BLaER1 (cell line): ENCODE measurements at regions not wholly inside any gene's neighbourhood (a gene's known extent, or its start where the extent isn't known, plus 50 kb on each side); places are given as distances from the start of the nearest gene placed in this dataset.
A peak's percentile ranks its signal among the peaks of the same experiment; 100 is the strongest.
"Not testable (repeated sequence)": the region's sequence is repeated elsewhere in the genome, so short reads cannot be mapped to it uniquely, and the experiment has no call there.

ENCODE experiments used
- H3K27ac ChIP-seq: shearing (Covaris generic); formaldehyde crosslinking; 2 replicates; pipeline ENCODE4 v1.8.1; 2022
- H3K27me3 ChIP-seq: shearing (Covaris generic); formaldehyde crosslinking; 2 replicates; pipeline ENCODE4 v1.8.1; 2022
- H3K36me3 ChIP-seq: shearing (Covaris generic); formaldehyde crosslinking; 2 replicates; pipeline ENCODE4 v1.8.1; 2022
- H3K4me1 ChIP-seq: shearing (Covaris generic); formaldehyde crosslinking; 2 replicates; pipeline ENCODE4 v1.8.1; 2022
- H3K4me2 ChIP-seq: shearing (Covaris generic); formaldehyde crosslinking; 2 replicates; pipeline ENCODE4 v1.8.1; 2022
- H3K4me3 ChIP-seq: shearing (Covaris generic); formaldehyde crosslinking; 2 replicates; pipeline ENCODE4 v1.8.1; 2022
- H3K9ac ChIP-seq: shearing (Covaris generic); formaldehyde crosslinking; 2 replicates; pipeline ENCODE4 v1.8.1; 2022
- H3K9me3 ChIP-seq: shearing (Covaris generic); formaldehyde crosslinking; 2 replicates; pipeline ENCODE4 v1.8.1; 2022
- H4K20me1 ChIP-seq: shearing (Covaris generic); formaldehyde crosslinking; 2 replicates; pipeline ENCODE4 v1.8.1; 2022
- Cebpa-rat ChIP-seq: shearing (Covaris generic); IDR thresholded peaks from 2 replicates; pipeline ENCODE4 v1.8.1; 2022

DNA sequence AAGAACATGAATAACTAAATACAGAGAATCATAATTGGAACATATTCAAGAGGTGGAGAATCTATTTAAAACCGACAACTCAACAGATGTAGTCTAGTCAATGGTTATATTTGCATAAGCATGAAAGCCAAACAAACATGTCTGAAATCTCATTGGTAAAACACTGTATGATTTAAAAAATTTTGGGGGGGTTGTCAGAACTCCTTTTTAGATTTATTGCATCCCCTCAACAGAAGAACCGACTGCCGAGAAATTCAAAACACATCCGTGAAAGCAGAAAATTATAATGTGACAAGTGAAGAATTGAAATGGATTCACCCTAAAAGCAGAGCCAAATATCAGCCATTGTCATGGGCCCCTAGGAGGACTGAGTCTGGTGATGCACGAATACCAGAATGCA lies 633.4 kb upstream of the KCNMB2 start:
- Histone ChIP-seq H3K36me3 (peaks cover 25% of the 10 kb centered on the region), H3K4me1 (peaks cover 14% of the 10 kb centered on the region), H3K4me2 (no peak overlapping the region), H3K27me3 (no peaks in the 10 kb centered on the region), H4K20me1 (no peaks in the 10 kb centered on the region), H3K4me3 (no peak overlapping the region), H3K9me3 (peaks cover 51% of the 10 kb centered on the region), H3K9ac (no peak overlapping the region), H3K27ac (no peak overlapping the region)
- no peak for TF ChIP-seq Cebpa-rat

DNA sequence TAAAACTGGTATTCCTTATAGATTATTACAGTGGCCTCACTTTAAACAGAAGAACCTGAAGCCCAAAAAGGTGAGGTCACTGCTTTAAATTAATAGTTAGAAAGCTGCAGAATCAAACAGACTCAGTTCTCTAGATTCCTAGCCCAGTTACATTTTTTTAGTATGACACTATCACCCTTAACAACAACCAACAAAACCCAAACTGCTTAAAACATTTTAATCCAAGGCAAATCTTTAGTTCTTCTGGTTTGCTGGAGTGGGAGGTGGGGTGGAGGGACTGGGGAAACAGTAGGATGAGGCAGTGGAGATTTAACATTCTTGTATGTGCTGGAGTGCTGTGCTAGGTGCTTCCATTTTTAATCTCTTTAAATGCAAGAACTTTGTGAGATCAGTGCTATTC lies 631.6 kb upstream of the KCNMB2 start:
- TF ChIP-seq Cebpa-rat, result no peak
- Histone ChIP-seq H3K9me3 (peaks cover 50% of the 10 kb centered on the region), H4K20me1 (no peaks in the 10 kb centered on the region), H3K27ac (no peak overlapping the region), H3K9ac (no peak overlapping the region), H3K4me3 (no peak overlapping the region), H3K4me2 (no peak overlapping the region), H3K27me3 (no peaks in the 10 kb centered on the region), H3K4me1 (peaks cover 14% of the 10 kb centered on the region), H3K36me3 (peaks cover 12% of the 10 kb centered on the region)

DNA sequence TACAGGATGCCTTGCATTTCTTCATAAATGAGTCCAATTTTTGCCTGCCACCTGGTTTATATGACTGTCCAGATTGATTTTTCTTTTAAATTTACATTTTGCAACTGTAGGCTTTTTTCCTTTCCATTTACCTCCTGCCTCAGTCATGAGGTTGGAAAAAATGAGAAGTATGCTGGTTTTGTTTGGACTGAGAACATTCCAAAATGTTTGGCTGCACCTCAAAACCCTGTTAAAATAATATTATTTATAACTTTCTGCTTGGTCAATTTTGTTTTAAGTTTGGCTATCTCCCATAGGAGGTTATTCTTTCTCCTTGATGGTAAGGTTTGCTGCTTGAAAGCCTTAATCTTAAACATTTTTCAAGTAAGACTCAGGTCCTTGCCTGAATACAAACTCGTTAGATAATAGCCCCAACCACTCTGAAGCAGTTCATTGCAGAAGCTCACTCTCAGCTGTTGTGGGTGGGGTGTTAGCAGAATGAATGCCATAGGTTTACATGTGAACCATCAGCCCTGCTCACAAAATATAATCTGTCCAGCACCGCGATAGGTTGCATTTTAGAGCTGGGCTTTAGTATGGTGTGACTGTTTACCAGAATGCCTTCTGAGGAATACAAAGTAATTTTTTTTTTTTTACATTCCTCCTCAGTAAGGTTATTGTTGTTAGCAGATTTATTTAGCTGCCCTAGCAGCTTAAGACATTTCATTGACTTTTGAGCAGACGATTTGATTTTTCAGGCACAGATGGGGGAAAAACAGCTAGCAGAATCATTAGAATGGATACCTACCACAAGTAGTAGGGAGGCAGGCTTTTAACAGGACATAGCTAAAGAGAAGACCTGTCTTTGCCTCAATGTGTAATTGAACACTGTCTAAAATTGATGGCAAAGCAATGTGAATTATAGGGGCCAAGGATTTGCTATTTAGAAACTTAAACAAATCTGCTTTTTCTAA lies 630.8 kb upstream of the KCNMB2 start:
- H3K4me3 ChIP-seq, result no peak overlapping the region
- H3K27me3 ChIP-seq, result no peaks in the 10 kb centered on the region
- peaks cover 7% of the 10 kb centered on the region for H3K36me3 ChIP-seq
- TF ChIP-seq Cebpa-rat, result no peak
- H3K27ac ChIP-seq, result peak overlapping the region; percentile 27; the same call in 1 of the 2 replicates
- H3K9ac ChIP-seq, result peak overlapping the region; percentile 43
- peaks cover 14% of the 10 kb centered on the region for H3K4me1 ChIP-seq
- peaks cover 48% of the 10 kb centered on the region for H3K9me3 ChIP-seq
- no peaks in the 10 kb centered on the region for H4K20me1 ChIP-seq
- H3K4me2 ChIP-seq, result peak overlapping the region; percentile 37; the same call in 1 of the 2 replicates

DNA sequence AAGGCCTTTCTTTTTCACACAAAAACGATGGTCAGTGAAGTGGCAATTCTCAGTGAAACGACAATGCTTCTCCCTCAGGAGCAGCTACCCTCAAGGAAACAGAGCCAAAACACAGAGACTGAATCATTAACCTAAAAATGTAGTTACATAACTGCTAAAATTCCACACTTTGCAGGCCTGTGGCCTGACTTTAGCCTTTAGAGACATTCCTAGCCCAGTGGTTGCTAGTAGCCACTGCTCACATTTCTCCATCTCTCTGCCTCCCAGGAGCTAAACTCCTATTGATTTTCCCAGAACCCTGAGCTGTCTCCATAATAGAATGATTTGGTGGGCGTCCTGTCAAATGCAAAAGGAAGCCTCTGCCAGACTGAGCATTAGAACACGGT lies 630.1 kb upstream of the KCNMB2 start:
- Histone ChIP-seq H3K4me3 (no peak overlapping the region), H3K36me3 (0 out of 2 replicates have a peak, but pooled peaks cover 3% of the 10 kb centered on the region), H3K9ac (peak overlapping the region; percentile 43), H3K9me3 (peaks cover 48% of the 10 kb centered on the region), H3K4me1 (peaks cover 14% of the 10 kb centered on the region), H4K20me1 (no peaks in the 10 kb centered on the region), H3K27me3 (no peaks in the 10 kb centered on the region), H3K27ac (peak overlapping the region; percentile 27; the same call in 1 of the 2 replicates), H3K4me2 (peak overlapping the region; percentile 37; the same call in 1 of the 2 replicates)
- no peak for TF ChIP-seq Cebpa-rat

DNA sequence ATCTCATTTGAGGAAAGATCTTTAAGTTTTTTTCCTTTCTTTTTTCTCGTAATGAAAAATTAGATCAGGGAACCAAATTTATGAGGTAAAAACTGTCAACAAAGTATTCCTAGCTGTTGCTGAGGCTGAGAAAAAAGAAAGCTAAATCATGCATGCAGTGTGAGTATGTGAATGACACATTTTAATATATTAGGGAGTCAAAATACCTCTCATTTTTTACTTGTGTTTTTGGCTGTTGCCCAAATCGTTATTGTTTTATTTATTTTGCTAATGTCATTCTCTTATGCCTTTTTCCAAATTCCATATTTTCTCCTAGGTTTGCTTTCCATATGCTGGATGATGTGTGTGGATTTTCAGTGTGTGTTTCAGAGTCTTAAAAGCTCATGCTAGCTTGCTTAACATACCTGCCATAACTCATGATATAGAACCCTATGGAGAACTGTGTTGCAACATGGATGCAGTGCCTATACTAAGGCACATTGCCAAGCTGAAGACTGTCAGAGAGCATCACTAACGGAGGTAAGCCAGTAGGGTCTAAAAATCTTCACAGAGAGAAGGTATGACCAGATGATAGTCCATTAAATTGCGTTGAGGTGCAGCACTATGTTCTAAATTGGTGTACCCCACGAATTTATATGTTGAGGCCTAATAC lies 629.5 kb upstream of the KCNMB2 start:
- Histone ChIP-seq H3K27ac (no peak overlapping the region), H4K20me1 (no peaks in the 10 kb centered on the region), H3K4me3 (no peak overlapping the region), H3K9me3 (peaks cover 50% of the 10 kb centered on the region), H3K4me1 (peaks cover 14% of the 10 kb centered on the region), H3K36me3 (0 out of 2 replicates have a peak, but pooled peaks cover 3% of the 10 kb centered on the region), H3K27me3 (no peaks in the 10 kb centered on the region), H3K4me2 (no peak overlapping the region), H3K9ac (no peak overlapping the region)
- TF ChIP-seq Cebpa-rat, result no peak

DNA sequence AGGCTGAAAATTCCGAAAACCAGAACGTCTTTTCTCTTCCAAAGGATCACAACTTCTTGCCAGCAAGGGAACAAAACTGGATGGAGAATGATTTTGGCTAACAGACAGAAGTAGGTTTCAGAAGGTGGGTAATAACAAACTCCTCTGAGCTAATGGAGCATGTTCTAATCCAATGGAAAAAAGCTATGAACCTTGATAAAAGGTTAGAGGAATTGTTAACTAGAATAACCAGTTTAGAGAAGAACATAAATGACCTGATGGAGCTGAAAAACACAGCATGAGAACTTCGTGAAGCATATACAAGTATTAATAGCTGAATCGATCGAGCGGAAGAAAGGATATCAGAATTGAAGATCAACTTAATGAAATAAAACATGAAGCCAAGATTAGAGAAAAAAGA lies 626.7 kb upstream of the KCNMB2 start:
- Histone ChIP-seq H3K4me1 (peaks cover 14% of the 10 kb centered on the region), H3K9me3 (peaks cover 69% of the 10 kb centered on the region)
- H3K27ac ChIP-seq, H3K27me3 ChIP-seq, H3K4me3 ChIP-seq, H3K9ac ChIP-seq, H3K4me2 ChIP-seq, H4K20me1 ChIP-seq, H3K36me3 ChIP-seq: not testable (repeated sequence)

DNA sequence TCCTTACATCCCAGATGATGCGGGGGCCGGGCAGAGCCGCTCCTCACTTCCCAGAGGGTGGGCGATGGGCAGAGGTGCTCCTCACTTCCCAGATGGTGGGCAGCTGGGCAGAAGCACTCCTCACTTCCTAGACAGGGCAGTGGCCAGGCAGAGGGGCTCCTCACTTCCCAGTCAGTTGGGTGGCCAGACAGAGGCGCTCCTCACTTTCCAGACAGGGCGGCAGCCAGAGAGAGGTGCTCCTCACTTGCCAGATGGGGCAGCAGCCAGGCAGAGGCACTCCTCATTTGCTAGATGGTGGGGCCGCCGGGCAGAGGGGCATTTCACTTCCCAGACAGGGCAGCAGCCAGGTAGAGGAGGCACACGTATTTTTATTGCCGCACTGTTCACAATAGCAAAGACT lies 622.0 kb upstream of the KCNMB2 start:
- no peak overlapping the region for H3K4me2 ChIP-seq
- no peak overlapping the region for H3K9ac ChIP-seq
- no peak for TF ChIP-seq Cebpa-rat
- H3K9me3 ChIP-seq, result peaks cover 83% of the 10 kb centered on the region
- peaks cover 13% of the 10 kb centered on the region for H3K36me3 ChIP-seq
- no peaks in the 10 kb centered on the region for H3K4me1 ChIP-seq
- no peak overlapping the region; the same call in 1 of the 2 replicates for H3K27ac ChIP-seq
- no peaks in the 10 kb centered on the region for H3K27me3 ChIP-seq
- H4K20me1 ChIP-seq, result no peaks in the 10 kb centered on the region
- H3K4me3 ChIP-seq, result no peak overlapping the region

DNA sequence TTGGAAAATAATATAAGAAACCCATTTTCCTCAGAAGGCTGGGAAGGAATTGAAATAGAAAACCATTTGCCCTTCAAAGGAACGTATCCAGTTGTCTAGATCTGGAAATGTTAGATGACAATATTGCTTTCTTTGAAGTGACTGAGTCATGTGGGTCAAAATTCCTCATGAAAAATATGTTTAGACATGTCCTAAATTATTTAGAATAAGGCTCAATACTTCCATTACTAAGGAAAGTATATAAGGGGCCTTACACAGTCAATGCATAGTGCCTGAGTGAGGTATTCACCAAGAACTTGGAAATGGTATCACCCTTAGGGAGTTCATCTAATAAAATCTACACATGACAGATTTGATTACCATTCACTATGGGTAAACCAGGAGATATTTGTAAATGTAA lies 619.8 kb upstream of the KCNMB2 start:
- Histone ChIP-seq H3K36me3 (peaks cover 13% of the 10 kb centered on the region), H3K4me1 (peaks cover 7% of the 10 kb centered on the region), H3K9me3 (peaks cover 64% of the 10 kb centered on the region), H3K4me3 (no peak overlapping the region), H3K27me3 (no peaks in the 10 kb centered on the region), H3K4me2 (no peak overlapping the region), H4K20me1 (no peaks in the 10 kb centered on the region), H3K9ac (no peak overlapping the region), H3K27ac (no peak overlapping the region)
- no peak for TF ChIP-seq Cebpa-rat

DNA sequence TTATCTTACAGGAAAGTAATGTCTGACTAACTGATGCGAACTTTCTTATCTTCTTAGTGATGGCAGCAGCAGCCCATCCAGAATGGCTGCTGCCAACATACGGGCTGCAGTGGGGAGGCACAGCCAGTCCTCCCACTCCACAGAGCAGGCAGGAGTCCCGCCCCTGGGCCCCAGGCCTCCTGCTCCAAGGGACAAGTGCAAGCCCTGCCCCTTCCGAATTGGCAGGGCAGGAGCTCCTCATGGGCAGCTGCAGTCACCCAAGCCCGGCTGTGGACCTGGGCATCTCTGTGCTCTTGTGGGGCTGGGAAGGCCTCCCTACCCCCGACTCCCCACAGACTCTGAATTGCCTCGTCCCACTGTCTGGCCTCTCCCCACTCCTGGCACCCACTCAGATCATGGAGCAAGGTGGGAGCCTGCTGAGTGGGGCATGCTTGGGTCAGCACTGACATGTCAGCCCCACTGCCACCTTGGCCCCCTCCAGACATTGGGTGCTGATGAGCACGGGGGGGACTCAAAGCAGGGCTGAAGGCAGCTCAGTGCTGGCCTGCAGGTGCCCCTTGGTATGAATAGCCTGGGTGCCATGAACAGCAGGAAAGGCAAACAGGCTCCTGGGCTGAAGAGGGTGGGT lies 618.9 kb upstream of the KCNMB2 start:
- Histone ChIP-seq H3K4me1 (peaks cover 7% of the 10 kb centered on the region), H4K20me1 (no peaks in the 10 kb centered on the region), H3K9ac (no peak overlapping the region), H3K27me3 (no peaks in the 10 kb centered on the region), H3K9me3 (peaks cover 64% of the 10 kb centered on the region), H3K36me3 (peaks cover 13% of the 10 kb centered on the region), H3K4me2 (no peak overlapping the region), H3K4me3 (no peak overlapping the region), H3K27ac (no peak overlapping the region)
- TF ChIP-seq Cebpa-rat, result no peak

DNA sequence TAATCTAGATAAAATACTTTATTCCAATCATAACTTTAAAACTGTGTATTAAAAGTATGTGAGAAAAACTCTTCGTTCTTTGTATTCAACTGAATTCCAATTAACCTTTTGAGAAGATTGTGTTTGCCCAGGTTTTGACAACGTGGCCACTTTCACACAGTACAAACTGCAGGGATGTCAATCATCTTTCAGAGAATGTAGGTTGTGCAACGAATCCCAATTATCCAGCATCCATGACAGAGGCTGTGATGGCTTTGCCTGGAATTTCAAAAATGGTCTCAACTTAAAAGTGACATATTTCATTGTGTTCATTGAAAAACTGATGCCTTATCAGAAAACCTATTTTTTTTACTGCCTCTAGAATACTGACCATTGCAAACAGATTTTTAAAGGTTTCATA lies 615.1 kb upstream of the KCNMB2 start:
- Histone ChIP-seq H3K4me3 (no peak overlapping the region), H3K27ac (no peak overlapping the region), H3K4me2 (no peak overlapping the region), H3K9me3 (peaks cover 70% of the 10 kb centered on the region), H3K4me1 (peaks cover 7% of the 10 kb centered on the region), H3K9ac (no peak overlapping the region), H4K20me1 (no peaks in the 10 kb centered on the region), H3K27me3 (no peaks in the 10 kb centered on the region), H3K36me3 (peaks cover 20% of the 10 kb centered on the region)
- no peak for TF ChIP-seq Cebpa-rat
